A549 (cell line): ENCODE measurements at regions not wholly inside any gene's neighbourhood (a gene's known extent, or its start where the extent isn't known, plus 50 kb on each side); places are given as distances from the start of the nearest gene placed in this dataset.

Experiments
- ATAC-seq, 2 experiments: fragments of 200-7000 bp in 1 of 2; fragments of >200 bp in 1 of 2; cut with Nextera tagmentation in 1 of 2; cut with Tn5 transposase in 1 of 2; 3 replicates each; pipeline versions ENCODE4 v1.8.0 to v1.9.1; 2018 to 2020; ENCODE audit warnings: mild to moderate bottlenecking in 1 of 2, moderate library complexity in 1 of 2
- CTCF ChIA-PET: fragments of 300-600 bp; sonication (Branson Sonifier 250); formaldehyde crosslinking; extraction: SDS; loops from one replicate; lab custom pipeline; 2021; ENCODE audit warnings: antibody characterized with exemption, inconsistent platforms; lab: Yijun Ruan, JAX
- POLR2A ChIA-PET: fragments of 350-600 bp; formaldehyde crosslinking; extraction: SDS; loops from one replicate; lab custom pipeline; 2021; ENCODE audit warnings: antibody characterized with exemption, inconsistent platforms; lab: Yijun Ruan, JAX
- DNase-seq, 2 experiments: peaks; one replicate each; pipeline versions ENCODE4 v3.0.0 to v3.0.0-alpha.2; 2011 to 2016; ENCODE audit warnings: low read depth in 1 of 2, low spot score in 1 of 2
- FAIRE-seq: peaks from 2 replicates; lab custom pipeline; 2011; peaks lifted over from hg19 to GRCh38; lab: Jason Lieb, UNC
- H3K27ac ChIP-seq, 2 experiments: fragments of >200 bp; sonication (Bioruptor Twin); formaldehyde crosslinking; 3 replicates each; pipeline ENCODE4 v1.5.1; 2016 to 2017
- H3K4me1 ChIP-seq: fragments of >200 bp; sonication (Bioruptor Twin); formaldehyde crosslinking; 3 replicates; pipeline ENCODE4 v1.6.1; 2016
- H3K4me2 ChIP-seq: fragments of >200 bp; sonication (Bioruptor Twin); formaldehyde crosslinking; 3 replicates; pipeline ENCODE4 v1.6.1; 2016
- H3K4me3 ChIP-seq: fragments of >200 bp; sonication (Bioruptor Twin); formaldehyde crosslinking; 3 replicates; pipeline ENCODE4 v1.5.1; 2016
- H3K9me3 ChIP-seq: fragments of >200 bp; sonication (Bioruptor Twin); formaldehyde crosslinking; 3 replicates; pipeline ENCODE4 v1.6.1; 2016
- CBX2 ChIP-seq: fragments of 200-600 bp; sonication (generic); IDR thresholded peaks from 2 replicates; pipeline ENCODE4 v1.6.1; 2016; ENCODE audit warnings: low read depth, mild to moderate bottlenecking, borderline replicate concordance
- CHD2 ChIP-seq: fragments of 150-350 bp; IDR thresholded peaks from 2 replicates; pipeline ENCODE4 v1.6.1; 2014; ENCODE audit warnings: low read length; ENCODE audit not compliant: partially characterized antibody
- CTCF ChIP-seq: fragments of >200 bp; sonication (Bioruptor Twin); formaldehyde crosslinking; IDR thresholded peaks from 3 replicates; pipeline ENCODE4 v1.5.1; 2016
- EHF ChIP-seq: fragments of 250-450 bp; sonication (Bioruptor Pico); IDR thresholded peaks from 2 replicates; pipeline ENCODE4 v1.5.0; 2020; ENCODE audit warnings: mild to moderate bottlenecking
- EHMT2 ChIP-seq: fragments of 200-600 bp; sonication (generic); IDR thresholded peaks from 2 replicates; pipeline ENCODE4 v1.6.1; 2016; ENCODE audit warnings: antibody characterized with exemption, low read depth, mild to moderate bottlenecking, moderate library complexity
- ELK1 ChIP-seq: fragments of 150-350 bp; IDR thresholded peaks from 2 replicates; pipeline ENCODE4 v1.6.1; 2014; ENCODE audit warnings: low read depth, mild to moderate bottlenecking, low read length
- EP300 ChIP-seq, 2 experiments: fragments of >200 bp; sonication (Bioruptor Twin); formaldehyde crosslinking; IDR thresholded peaks; 2 replicates in 1 of 2; 3 replicates in 1 of 2; pipeline ENCODE4 v1.6.1; 2016 to 2017
- FOXS1 ChIP-seq: fragments of 250-450 bp; sonication (Bioruptor Pico); IDR thresholded peaks from 2 replicates; pipeline ENCODE4 v1.5.0; 2020; ENCODE audit warnings: mild to moderate bottlenecking, moderate library complexity
- HDAC2 ChIP-seq: fragments of 200-600 bp; sonication (generic); IDR thresholded peaks from 2 replicates; pipeline ENCODE4 v1.6.1; 2016
- HES2 ChIP-seq: fragments of >200 bp; sonication (Bioruptor Twin); formaldehyde crosslinking; IDR thresholded peaks from 2 replicates; pipeline ENCODE4 v1.6.1; 2016
- HEYL ChIP-seq: fragments of 250-450 bp; sonication (Bioruptor Pico); IDR thresholded peaks from 2 replicates; pipeline ENCODE4 v1.8.0; 2021; ENCODE audit warnings: mild to moderate bottlenecking, moderate library complexity
- HOXA7 ChIP-seq: fragments of 250-450 bp; sonication (Bioruptor Pico); IDR thresholded peaks from 2 replicates; pipeline ENCODE4 v1.5.0; 2020; ENCODE audit warnings: mild to moderate bottlenecking, moderate library complexity
- HOXB13 ChIP-seq: fragments of 250-450 bp; sonication (Bioruptor Pico); IDR thresholded peaks from 2 replicates; pipeline ENCODE4 v1.5.0; 2020; ENCODE audit warnings: low read depth, mild to moderate bottlenecking, moderate library complexity
- MAX ChIP-seq: IDR thresholded peaks from 2 replicates; pipeline ENCODE4 v1.6.1; 2012
- MAZ ChIP-seq: fragments of 150-350 bp; IDR thresholded peaks from 2 replicates; pipeline ENCODE4 v1.6.1; 2014; ENCODE audit warnings: antibody characterized with exemption, low read depth, low read length, borderline replicate concordance
- NFE2L2 ChIP-seq: fragments of 150-350 bp; conservative IDR thresholded peaks from 2 replicates; pipeline ENCODE4 v1.6.1; 2014; ENCODE audit warnings: low read length
- PBX3 ChIP-seq: IDR thresholded peaks from 2 replicates; pipeline ENCODE4 v1.6.1; 2012
- PHF8 ChIP-seq: fragments of 200-600 bp; sonication (generic); IDR thresholded peaks from 2 replicates; pipeline ENCODE4 v1.6.1; 2016; ENCODE audit warnings: low read depth, mild to moderate bottlenecking, antibody characterized with exemption, moderate library complexity, borderline replicate concordance
- RAD21 ChIP-seq, 2 experiments: fragments of >200 bp in 1 of 2; sonication (Bioruptor Twin) in 1 of 2; formaldehyde crosslinking in 1 of 2; IDR thresholded peaks in 1 of 2; conservative IDR thresholded peaks in 1 of 2; 2 replicates in 1 of 2; 3 replicates in 1 of 2; pipeline ENCODE4 v1.6.1; 2012 to 2018; ENCODE audit warnings: inconsistent platforms in 1 of 2
- RFX5 ChIP-seq: fragments of 450-650 bp; IDR thresholded peaks from 2 replicates; pipeline ENCODE4 v1.7.1; 2014; ENCODE audit warnings: antibody characterized with exemption, mild to moderate bottlenecking, moderate library complexity
- SMC3 ChIP-seq: fragments of >200 bp; sonication (Bioruptor Twin); formaldehyde crosslinking; IDR thresholded peaks from 3 replicates; pipeline ENCODE4 v1.6.1; 2018; ENCODE audit warnings: inconsistent platforms
- USF2 ChIP-seq: fragments of 450-650 bp; IDR thresholded peaks from 2 replicates; pipeline ENCODE4 v1.6.1; 2014; ENCODE audit warnings: antibody characterized with exemption
- ZC3H11A ChIP-seq: fragments of 450-650 bp; IDR thresholded peaks from 2 replicates; pipeline ENCODE4 v1.6.1; 2014; ENCODE audit warnings: antibody characterized with exemption, mild to moderate bottlenecking
- ZFP36 ChIP-seq: fragments of 450-650 bp; IDR thresholded peaks from 2 replicates; pipeline ENCODE4 v1.6.1; 2014; ENCODE audit warnings: borderline replicate concordance; ENCODE audit not compliant: partially characterized antibody
- ZSCAN20 ChIP-seq: fragments of 250-450 bp; sonication (Bioruptor Pico); IDR thresholded peaks from 2 replicates; pipeline ENCODE4 v1.8.0; 2022; ENCODE audit warnings: mild to moderate bottlenecking, moderate library complexity
- WGBS: methylation state at CpG from one replicate; pipeline ENCODE4 v1.1.6; 2017; ENCODE audit errors: missing lambda C conversion rate; 5-methylcytosine and 5-hydroxymethylcytosine counted together

- ChIA-PET POLR2A (no interaction called here), CTCF (no interaction called here)
- no peaks in the 10 kb centered on the region for H3K4me1 ChIP-seq
- H3K9me3 ChIP-seq = no peaks in the 10 kb centered on the region
- DNase-seq (no peak), FAIRE-seq (no peak), ATAC-seq (no peak)
- H3K27ac ChIP-seq = no peak overlapping the region
- TF ChIP-seq HEYL (CRISPR knock-in tag) = no peak
- no peak for TF ChIP-seq EHF (CRISPR knock-in tag)
- TF ChIP-seq EHMT2 = no peak
- TF ChIP-seq EP300 (IDR thresholded peaks at IDR 0.05) = no peak
- TF ChIP-seq FOXS1 = no peak
- no peak for TF ChIP-seq ZSCAN20 (CRISPR knock-in tag)
- TF ChIP-seq PHF8 = no peak
- no peak for TF ChIP-seq ELK1
- TF ChIP-seq NFE2L2 = no peak
- no peak for TF ChIP-seq CBX2
- no peak for TF ChIP-seq HOXA7 (CRISPR knock-in tag)
- no peak for TF ChIP-seq CTCF
- TF ChIP-seq RAD21 (conservative IDR thresholded peaks at IDR 0.05 in 1 of 2, IDR thresholded peaks at IDR 0.05 in 1 of 2) = no peak
- no peak for TF ChIP-seq PBX3
- no peak for TF ChIP-seq RFX5
- no peak for TF ChIP-seq ZFP36
- H3K4me3 ChIP-seq = no peak overlapping the region
- no peak overlapping the region for H3K4me2 ChIP-seq
- WGBS = 64% methylated on average over 6 of the region's 6 CpGs
Observed at GRCh38 chr1:96418969-96419368, 302.6 kb upstream of the PTBP2 start.

- Histone ChIP-seq H3K9me3 (no peaks in the 10 kb centered on the region), H3K4me3 (no peak overlapping the region)
- DNase-seq = no peak
- TF ChIP-seq HOXB13 (CRISPR knock-in tag) (no peak), SMC3 (no peak), MAX (no peak), ZC3H11A (no peak), CHD2 (no peak), HDAC2 (no peak), HES2 (no peak), MAZ (no peak), USF2 (no peak), HOXA7 (CRISPR knock-in tag) (no peak)
- TF ChIP-seq, all 56 proteins: peak for 0
- ATAC-seq (no peak), FAIRE-seq (no peak)
- ChIA-PET POLR2A (no interaction called here), CTCF (no interaction called here)
- 5% methylated on average over 1 of the region's 1 CpG for WGBS
- no peak overlapping the region for H3K27ac ChIP-seq
- no peaks in the 10 kb centered on the region for H3K4me1 ChIP-seq
- H3K4me2 ChIP-seq = no peak overlapping the region
Observed at GRCh38 chr1:96424877-96425276, 296.7 kb upstream of the PTBP2 start.
